Retinal pigment epithelial cell (primary cell): ENCODE measurements at regions not wholly inside any gene's neighbourhood (a gene's known extent, or its start where the extent isn't known, plus 50 kb on each side); places are given as distances from the start of the nearest gene placed in this dataset.

Experiments used
- DNase-seq: peaks from one replicate; pipeline ENCODE4 v3.0.0-alpha.2; 2010; ENCODE audit warnings: low read depth
- H3K4me3 ChIP-seq: 2 replicates; pipeline ENCODE4 v1.5.1; 2011; ENCODE audit warnings: mild to moderate bottlenecking, low read length, control low read depth, moderate library complexity
- TF ChIP-seq, protein P1 (sequence below): conservative IDR thresholded peaks from 2 replicates; pipeline ENCODE4 v1.5.1; 2011; ENCODE audit warnings: low read depth, low read length, control low read depth, inconsistent platforms

DNA sequence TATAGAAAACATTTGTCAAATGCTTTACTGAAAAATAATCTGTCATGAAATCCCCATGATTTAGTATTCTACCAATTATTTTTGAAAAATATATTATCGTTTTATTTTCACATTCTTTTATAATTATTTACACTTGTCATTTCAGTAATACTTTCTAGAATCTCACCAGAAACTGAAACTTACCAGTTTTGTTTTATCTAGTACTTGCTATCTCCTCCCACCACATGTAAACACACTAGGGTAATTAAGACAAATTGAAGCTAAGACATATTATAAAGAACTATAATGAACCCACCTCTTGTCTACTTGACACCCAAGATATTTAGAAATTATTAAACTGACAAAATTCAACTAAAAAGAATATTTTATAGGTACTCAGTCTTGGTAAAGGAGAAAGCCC is 51.5 kb upstream of the GRM3 start:
- no peak for DNase-seq
- H3K4me3 ChIP-seq, result no peak overlapping the region
- TF ChIP-seq, protein P1, sequence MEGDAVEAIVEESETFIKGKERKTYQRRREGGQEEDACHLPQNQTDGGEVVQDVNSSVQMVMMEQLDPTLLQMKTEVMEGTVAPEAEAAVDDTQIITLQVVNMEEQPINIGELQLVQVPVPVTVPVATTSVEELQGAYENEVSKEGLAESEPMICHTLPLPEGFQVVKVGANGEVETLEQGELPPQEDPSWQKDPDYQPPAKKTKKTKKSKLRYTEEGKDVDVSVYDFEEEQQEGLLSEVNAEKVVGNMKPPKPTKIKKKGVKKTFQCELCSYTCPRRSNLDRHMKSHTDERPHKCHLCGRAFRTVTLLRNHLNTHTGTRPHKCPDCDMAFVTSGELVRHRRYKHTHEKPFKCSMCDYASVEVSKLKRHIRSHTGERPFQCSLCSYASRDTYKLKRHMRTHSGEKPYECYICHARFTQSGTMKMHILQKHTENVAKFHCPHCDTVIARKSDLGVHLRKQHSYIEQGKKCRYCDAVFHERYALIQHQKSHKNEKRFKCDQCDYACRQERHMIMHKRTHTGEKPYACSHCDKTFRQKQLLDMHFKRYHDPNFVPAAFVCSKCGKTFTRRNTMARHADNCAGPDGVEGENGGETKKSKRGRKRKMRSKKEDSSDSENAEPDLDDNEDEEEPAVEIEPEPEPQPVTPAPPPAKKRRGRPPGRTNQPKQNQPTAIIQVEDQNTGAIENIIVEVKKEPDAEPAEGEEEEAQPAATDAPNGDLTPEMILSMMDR, result no peak

DNA sequence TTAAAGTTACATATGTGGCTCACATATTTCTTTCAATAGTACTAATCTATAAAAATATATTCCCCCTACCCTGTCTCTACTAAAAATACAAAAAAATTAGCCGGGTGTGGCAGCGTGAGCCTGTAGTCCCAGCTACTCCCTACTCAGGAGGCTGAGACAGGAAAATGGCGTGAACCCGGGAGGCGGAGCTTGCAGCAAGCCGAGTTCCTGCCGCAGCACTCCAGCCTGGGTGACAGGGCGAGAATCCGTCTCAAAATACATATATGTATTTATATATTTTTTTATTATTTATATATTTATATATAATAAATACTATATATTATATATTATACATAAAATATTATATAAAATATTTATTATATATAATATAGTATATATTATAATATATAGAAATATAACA is 69.7 kb upstream of the GRM3 start:
- no peak overlapping the region for H3K4me3 ChIP-seq

DNA sequence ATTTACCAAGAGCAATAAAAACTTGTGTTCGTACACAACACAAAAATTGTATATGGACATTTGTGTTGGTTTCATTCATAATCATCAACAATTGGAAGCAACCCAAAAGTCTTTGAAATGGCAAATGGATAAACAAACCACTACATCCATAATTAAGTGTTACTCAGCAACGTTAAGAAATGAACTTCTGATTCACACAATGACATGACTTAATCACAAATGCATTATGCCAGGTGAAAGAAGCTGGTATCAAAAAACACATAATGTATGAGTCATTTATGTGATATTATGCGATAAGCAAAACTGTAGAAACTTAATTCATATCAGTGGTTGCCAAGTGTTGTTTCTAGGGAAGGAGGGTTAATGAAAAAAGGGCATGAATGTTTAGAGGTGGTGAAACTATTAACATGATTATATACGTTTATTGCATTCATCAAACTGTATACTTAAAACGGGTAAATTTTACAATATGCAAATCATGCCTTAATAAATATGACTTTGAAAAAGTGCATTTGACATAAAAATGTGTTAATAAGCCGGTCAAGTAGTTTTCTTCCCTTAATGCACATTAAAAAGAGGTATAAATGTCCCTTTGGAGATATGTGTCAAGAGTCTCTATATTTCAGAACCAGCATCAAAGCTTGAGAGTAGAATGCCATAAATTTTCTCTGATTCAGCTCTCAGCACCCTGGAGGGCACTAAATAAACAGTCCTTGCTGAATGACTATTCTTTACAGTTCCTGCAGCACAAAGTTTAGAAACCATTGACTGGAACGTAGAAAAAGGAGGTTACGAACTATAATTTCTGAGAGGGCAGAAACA is 84.8 kb upstream of the GRM3 start:
- TF ChIP-seq, protein P1, result no peak
- DNase-seq, result no peak
- no peak overlapping the region for H3K4me3 ChIP-seq

More for the DNA sequence above, 69.7 kb upstream of the GRM3 start:
- TF ChIP-seq, protein P1, result no peak
- DNase-seq, result no peak

DNA sequence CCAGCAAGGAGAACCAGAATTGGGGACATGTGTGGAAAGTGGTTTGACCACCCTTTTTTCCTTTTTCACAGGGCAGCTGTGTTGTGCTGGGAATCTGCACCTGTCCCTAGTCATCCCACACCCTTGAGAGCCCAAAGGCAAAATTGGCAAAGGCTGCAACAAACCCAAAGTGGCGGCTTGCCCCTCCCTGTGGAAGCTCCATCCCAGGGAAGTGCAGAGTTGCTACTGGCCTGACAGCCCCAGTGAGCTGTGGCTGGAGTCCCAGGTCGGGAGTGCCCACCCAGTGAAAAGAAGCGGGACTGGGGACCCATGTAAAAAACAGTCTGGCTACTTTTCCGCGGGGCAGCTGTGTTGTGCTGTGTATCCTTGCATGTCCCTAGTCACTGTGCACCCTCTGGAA is 109.1 kb upstream of the GRM3 start:
- TF ChIP-seq, protein P1, result no peak
- no peak overlapping the region for H3K4me3 ChIP-seq
- DNase-seq, result no peak

DNA sequence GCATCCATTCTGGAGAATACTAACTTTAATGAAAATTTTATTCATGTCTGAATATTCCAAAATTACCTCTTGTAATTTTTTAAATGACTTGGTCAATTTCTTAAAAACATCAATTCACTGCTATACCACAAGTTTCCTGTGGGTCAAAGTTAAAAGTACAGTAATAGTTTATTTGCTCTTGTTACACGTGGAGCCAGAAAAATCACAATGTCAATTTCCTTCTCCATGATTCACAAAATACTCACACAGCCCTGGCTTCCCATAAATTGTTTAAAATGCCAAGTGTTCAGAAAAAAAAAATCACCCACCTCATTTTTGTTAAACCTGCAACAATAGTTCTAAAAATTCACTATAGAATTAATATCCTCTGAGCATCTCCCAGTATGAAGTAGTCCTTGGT is 139.5 kb upstream of the GRM3 start:
- DNase-seq, result no peak
- H3K4me3 ChIP-seq, result no peak overlapping the region
- TF ChIP-seq, protein P1, result no peak

DNA sequence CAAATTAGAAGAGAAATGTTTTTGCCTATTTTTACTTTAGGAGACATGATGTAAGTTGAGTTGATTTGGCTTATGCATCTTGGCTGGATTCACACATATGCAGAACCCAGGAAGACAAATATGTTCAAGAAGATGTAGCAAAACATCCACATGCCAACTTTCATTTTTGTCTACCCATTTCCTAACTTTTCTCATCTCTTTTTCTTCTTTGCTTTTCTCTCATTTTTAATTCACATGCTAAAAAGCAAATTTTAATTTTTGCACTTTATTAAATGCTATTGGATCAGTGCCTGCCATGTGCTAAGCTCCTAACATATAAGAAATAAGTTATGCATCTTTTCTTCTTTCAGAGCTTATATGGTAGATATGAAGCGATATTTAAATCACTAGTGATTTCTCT is 143.7 kb upstream of the GRM3 start:
- no peak for DNase-seq
- TF ChIP-seq, protein P1, result no peak
- H3K4me3 ChIP-seq, result no peak overlapping the region

DNA sequence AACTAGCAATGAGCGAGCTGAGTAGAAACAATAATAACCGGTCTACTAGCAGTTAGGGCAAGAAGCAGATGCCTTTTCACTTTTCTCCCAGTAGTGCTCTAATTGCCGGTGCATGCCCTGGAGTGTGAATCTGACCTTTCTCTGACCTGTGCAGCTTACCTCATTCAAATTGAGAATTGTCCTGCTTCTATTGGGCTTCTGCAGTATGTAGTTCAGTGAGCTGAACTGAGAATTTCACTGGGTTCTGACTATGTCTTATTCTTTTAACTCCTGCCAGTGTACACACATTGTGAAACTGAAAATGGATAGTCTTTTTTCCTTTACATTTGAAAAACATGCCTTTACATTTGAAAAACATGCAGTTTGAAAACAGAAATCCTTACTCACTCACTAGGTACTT is 157.9 kb upstream of the GRM3 start:
- TF ChIP-seq, protein P1, result no peak
- no peak for DNase-seq
- no peak overlapping the region for H3K4me3 ChIP-seq
